Rectal smooth muscle tissue (tissue), 1 donor: ENCODE measurements at regions not wholly inside any gene's neighbourhood (a gene's known extent, or its start where the extent isn't known, plus 50 kb on each side); places are given as distances from the start of the nearest gene placed in this dataset.
"Not testable (repeated sequence)": the region's sequence is repeated elsewhere in the genome, so short reads cannot be mapped to it uniquely, and the experiment has no call there.

Experiments used
- H3K27ac ChIP-seq: one replicate; pipeline ENCODE4 v1.7.0; 2013; ENCODE audit warnings: low read depth, low read length, inconsistent platforms
- H3K27me3 ChIP-seq: one replicate; pipeline ENCODE4 v1.7.0; 2013; ENCODE audit warnings: low read length; ENCODE audit not compliant: control insufficient read depth, insufficient read depth
- H3K36me3 ChIP-seq: one replicate; pipeline ENCODE4 v1.7.0; 2013; ENCODE audit warnings: low read length; ENCODE audit not compliant: control insufficient read depth, insufficient read depth
- H3K4me1 ChIP-seq: one replicate; pipeline ENCODE4 v1.7.0; 2013; ENCODE audit warnings: low read length; ENCODE audit not compliant: control insufficient read depth, insufficient read depth
- H3K4me3 ChIP-seq: one replicate; pipeline ENCODE4 v1.7.0; 2013; ENCODE audit warnings: low read length
- H3K9ac ChIP-seq: one replicate; pipeline ENCODE4 v1.7.0; 2013; ENCODE audit warnings: low read length

DNA sequence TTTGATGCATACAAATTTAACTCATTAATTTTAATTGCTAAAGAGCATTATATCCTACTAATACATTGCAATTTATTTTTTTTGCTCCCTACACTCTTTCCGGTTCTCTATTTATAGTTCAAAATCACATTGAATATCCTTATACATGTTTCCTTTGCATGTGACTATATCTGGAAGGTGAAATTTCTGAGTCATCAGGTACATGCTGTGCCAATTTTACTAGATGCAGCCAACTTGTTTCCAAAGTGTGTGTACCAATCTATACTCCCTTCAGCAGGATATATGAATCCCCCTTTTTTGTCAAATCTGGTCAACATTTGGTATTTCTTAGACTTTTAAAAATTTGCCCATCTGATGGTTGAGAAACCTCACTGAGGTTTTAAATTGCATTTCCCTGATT is 602.9 kb upstream of the CAMK1G start:
- Histone ChIP-seq H3K27me3 (no peaks in the 10 kb centered on the region), H3K9ac (no peak overlapping the region), H3K4me1 (no peaks in the 10 kb centered on the region), H3K36me3 (no peaks in the 10 kb centered on the region), H3K4me3 (no peak overlapping the region), H3K27ac (no peak overlapping the region)

GRCh38 chr1:208985231-208985630 is 598.3 kb upstream of the CAMK1G start:
- Histone ChIP-seq H3K36me3 (no peaks in the 10 kb centered on the region), H3K4me3 (no peak overlapping the region), H3K4me1 (no peaks in the 10 kb centered on the region), H3K27me3 (no peaks in the 10 kb centered on the region), H3K27ac (no peak overlapping the region), H3K9ac (no peak overlapping the region)

GRCh38 chr1:208988811-208989222 is 594.7 kb upstream of the CAMK1G start:
- no peak overlapping the region for H3K9ac ChIP-seq
- H3K4me3 ChIP-seq: peak overlapping the region; percentile 45
- H3K27me3 ChIP-seq: no peaks in the 10 kb centered on the region
- peak overlapping the region; percentile 4 for H3K27ac ChIP-seq
- H3K36me3 ChIP-seq: no peaks in the 10 kb centered on the region
- H3K4me1 ChIP-seq: no peaks in the 10 kb centered on the region

DNA sequence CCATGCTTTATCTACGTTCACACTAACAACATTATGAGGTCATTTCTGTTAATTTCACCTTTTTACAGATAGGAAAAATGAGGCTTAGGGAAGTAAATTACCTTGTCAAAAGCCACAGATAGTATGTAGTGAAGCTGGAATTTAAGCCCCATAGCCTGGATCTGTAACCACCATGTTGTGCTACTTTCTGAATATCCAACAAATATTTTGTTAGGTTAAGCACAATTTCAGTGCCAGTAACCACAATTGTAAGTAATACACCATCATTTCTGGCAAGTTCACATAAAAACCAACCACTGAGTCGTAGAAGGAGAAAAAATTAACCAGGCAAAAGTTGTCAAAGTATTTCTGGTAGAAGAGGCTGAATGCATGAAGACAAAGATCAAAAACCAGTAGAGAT is 593.1 kb upstream of the CAMK1G start:
- no peaks in the 10 kb centered on the region for H3K27me3 ChIP-seq
- H3K4me3 ChIP-seq: no peak overlapping the region
- no peaks in the 10 kb centered on the region for H3K36me3 ChIP-seq
- no peaks in the 10 kb centered on the region for H3K4me1 ChIP-seq
- no peak overlapping the region for H3K9ac ChIP-seq
- no peak overlapping the region for H3K27ac ChIP-seq

GRCh38 chr1:208997053-208997452 is 586.5 kb upstream of the CAMK1G start:
- H3K9ac ChIP-seq, H3K27me3 ChIP-seq: not testable (repeated sequence)

GRCh38 chr1:208997726-208998312 is 585.7 kb upstream of the CAMK1G start:
- no peak overlapping the region for H3K27ac ChIP-seq
- H3K27me3 ChIP-seq: no peaks in the 10 kb centered on the region
- no peak overlapping the region for H3K4me3 ChIP-seq
- H3K9ac ChIP-seq: no peak overlapping the region
- no peaks in the 10 kb centered on the region for H3K4me1 ChIP-seq
- no peaks in the 10 kb centered on the region for H3K36me3 ChIP-seq

More at GRCh38 chr1:208997053-208997452, 586.5 kb upstream of the CAMK1G start:
- not testable (repeated sequence) for H3K4me1 ChIP-seq, H3K4me3 ChIP-seq, H3K36me3 ChIP-seq, H3K27ac ChIP-seq

DNA sequence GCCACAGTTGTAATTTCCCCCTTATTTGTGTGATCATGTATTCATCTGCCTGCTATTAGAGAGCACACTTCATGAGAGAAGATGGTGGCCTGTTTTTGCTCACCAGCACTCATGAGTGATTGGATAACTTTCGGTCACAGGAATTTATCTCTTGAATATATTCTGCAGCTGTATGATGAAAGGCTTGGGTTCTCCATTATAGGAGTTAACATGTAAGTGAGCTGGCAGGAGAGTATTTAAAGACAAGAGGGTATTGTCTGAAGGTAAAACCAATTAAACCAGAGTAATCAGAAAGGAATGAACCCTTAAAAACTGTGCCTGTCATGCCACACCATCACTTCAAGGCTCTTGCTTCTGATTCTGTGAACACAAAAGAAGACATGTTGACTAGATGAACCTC is 574.9 kb upstream of the CAMK1G start:
- Histone ChIP-seq H3K27me3 (no peaks in the 10 kb centered on the region), H3K4me1 (no peaks in the 10 kb centered on the region), H3K36me3 (no peaks in the 10 kb centered on the region), H3K9ac (no peak overlapping the region), H3K27ac (no peak overlapping the region), H3K4me3 (no peak overlapping the region)

DNA sequence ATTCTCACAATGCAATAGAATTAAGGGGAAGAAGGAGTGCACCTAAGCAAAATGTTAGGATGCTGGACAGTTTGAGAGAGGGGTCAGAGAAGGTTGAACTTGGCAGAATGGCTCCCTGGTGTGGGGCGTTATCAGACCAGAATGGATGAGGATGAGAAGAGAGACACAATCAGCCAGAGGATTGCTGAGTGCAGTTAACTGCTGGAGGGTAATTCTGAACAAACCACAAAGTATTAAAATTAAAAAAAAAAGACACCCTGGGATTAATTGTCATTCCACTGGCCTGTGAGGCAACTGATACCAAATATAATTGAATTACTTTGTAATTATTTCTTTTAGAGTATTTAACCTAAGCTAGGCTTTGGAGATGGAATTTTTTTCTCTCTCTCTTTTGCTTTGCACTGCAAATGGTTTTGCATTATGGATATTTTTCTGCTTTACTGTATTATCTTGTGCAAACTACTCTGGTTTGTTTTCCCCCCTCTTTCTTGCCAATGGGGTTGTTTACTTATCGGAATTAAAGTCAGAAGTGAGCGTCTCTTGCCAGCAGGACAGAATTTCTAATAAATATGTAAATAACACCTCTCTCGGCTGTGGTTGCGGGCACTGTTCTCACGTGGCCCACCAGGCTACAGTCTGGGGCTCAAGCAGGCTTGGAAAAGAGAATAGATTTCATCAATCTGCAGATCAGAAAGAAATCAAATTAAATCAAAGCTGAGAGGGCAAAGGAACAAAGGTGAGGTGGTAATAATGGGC is 572.9 kb upstream of the CAMK1G start:
- H3K36me3 ChIP-seq: no peaks in the 10 kb centered on the region
- H3K4me3 ChIP-seq: no peak overlapping the region
- no peak overlapping the region for H3K27ac ChIP-seq
- no peaks in the 10 kb centered on the region for H3K27me3 ChIP-seq
- no peak overlapping the region for H3K9ac ChIP-seq
- H3K4me1 ChIP-seq: no peaks in the 10 kb centered on the region

DNA sequence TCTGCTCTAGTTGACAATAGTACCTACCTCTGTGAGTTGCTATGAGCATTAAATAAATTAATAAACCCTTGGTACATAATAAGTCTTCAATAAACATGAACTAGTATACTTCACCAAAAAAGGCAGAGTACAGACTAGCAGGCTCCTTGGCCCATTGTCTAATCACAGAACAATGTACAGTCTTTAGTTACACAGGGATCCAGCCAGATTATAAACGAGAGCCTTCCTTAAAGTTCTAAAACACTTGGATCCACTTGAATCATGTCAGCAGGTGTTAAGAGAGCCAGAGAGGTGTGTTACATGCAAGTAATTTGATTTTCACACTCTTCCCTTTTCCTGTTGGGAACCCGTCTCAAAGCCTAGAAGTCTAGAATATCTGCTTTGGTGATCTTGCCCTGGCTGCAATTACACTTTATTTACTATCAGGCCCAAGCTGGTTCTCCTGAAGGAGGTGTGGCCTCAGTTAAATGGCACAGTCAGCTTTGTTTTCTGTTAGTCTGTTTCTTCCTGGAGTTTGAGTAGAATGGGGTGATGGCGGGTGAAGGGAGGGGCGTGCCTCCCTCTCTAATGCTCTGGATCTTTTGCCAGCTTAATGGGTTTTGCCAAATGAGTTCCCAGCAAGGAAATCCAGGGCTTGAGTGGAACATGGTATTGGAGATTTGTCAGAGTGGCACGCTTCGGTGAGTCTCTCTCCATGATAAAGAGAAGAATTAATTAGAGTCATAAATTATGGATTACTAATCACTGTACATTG is 570.9 kb upstream of the CAMK1G start:
- H3K27me3 ChIP-seq: no peaks in the 10 kb centered on the region
- no peaks in the 10 kb centered on the region for H3K4me1 ChIP-seq
- H3K4me3 ChIP-seq: no peak overlapping the region
- no peaks in the 10 kb centered on the region for H3K36me3 ChIP-seq
- H3K27ac ChIP-seq: no peak overlapping the region
- no peak overlapping the region for H3K9ac ChIP-seq

DNA sequence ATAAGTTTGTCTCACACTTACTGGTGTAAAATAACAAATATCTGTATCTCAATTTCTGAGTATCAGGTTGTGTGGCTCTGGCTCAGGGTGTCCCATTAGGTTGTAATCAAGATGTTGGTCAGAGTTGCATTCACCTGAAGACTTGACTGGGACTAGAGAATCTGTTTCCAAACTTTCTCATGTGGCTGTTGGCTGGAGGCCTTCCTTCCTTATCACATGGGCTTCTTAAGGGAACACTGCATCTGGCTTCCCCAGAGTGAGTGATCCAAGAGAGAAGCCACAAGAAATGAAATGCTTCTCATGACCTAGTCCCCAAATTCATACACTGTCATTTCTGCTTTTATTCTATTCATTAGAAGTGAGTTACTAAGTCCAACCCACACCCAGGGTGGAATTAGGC is 568.4 kb upstream of the CAMK1G start:
- H3K27ac ChIP-seq: no peak overlapping the region
- no peaks in the 10 kb centered on the region for H3K4me1 ChIP-seq
- no peak overlapping the region for H3K9ac ChIP-seq
- no peak overlapping the region for H3K4me3 ChIP-seq
- H3K27me3 ChIP-seq: no peaks in the 10 kb centered on the region
- H3K36me3 ChIP-seq: no peaks in the 10 kb centered on the region

DNA sequence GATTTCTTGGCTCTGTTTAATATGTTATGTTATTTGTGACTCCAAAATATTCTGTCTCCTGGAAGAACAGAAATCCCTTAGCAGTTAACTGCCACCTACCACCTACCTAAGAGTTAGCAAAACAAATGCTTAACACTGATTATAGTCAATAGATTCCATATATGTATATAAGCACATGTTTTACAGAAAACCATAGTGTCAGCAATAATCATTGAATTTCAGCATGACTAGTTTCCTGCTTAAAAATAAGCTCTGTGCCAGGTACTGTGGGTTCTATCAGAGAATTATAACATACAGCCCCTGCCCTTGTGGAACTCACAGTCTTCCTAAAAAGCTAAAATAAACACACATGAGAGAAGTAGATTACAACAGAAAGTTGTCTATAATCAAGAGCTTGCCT is 561.9 kb upstream of the CAMK1G start:
- H3K9ac ChIP-seq: no peak overlapping the region
- no peak overlapping the region for H3K4me3 ChIP-seq
- no peaks in the 10 kb centered on the region for H3K27me3 ChIP-seq
- H3K4me1 ChIP-seq: no peaks in the 10 kb centered on the region
- H3K27ac ChIP-seq: no peak overlapping the region
- no peaks in the 10 kb centered on the region for H3K36me3 ChIP-seq

- no peak overlapping the region for H3K9ac ChIP-seq
- H3K36me3 ChIP-seq: no peaks in the 10 kb centered on the region
- no peak overlapping the region for H3K27ac ChIP-seq
- H3K4me1 ChIP-seq: no peaks in the 10 kb centered on the region
- no peaks in the 10 kb centered on the region for H3K27me3 ChIP-seq
- H3K4me3 ChIP-seq: no peak overlapping the region
Measured at GRCh38 chr1:209023790-209024189, 559.7 kb upstream of the CAMK1G start.
